ENCODE measurements at regions not wholly inside any gene's neighbourhood (a gene's known extent, or its start where the extent isn't known, plus 50 kb on each side); places are given as distances from the start of the nearest gene placed in this dataset.

GRCh38 chr7:106420210-106420609 lies 135.4 kb upstream of the NAMPT start:
- no peak for DNase-seq (ENCODE audit: low read depth)

- DNase-seq (ENCODE audit: low read depth), result no peak
These were observed 134.8 kb upstream of the NAMPT start for GRCh38 chr7:106419455-106420182.

GRCh38 chr7:106418526-106418925 lies 133.7 kb upstream of the NAMPT start:
- DNase-seq (ENCODE audit: low read depth), result peak; percentile 95

GRCh38 chr7:106418094-106418493 lies 133.3 kb upstream of the NAMPT start:
- peak; percentile 92 for DNase-seq (ENCODE audit: low read depth)

GRCh38 chr7:106417273-106417902 lies 132.6 kb upstream of the NAMPT start:
- DNase-seq (ENCODE audit: low read depth), result peak; percentile 71

GRCh38 chr7:106416430-106416829 lies 131.6 kb upstream of the NAMPT start:
- DNase-seq (ENCODE audit: low read depth), result no peak

- no peak for DNase-seq (ENCODE audit: low read depth)
These were observed 130.7 kb upstream of the NAMPT start for GRCh38 chr7:106415433-106415832.

GRCh38 chr7:106413446-106413845 lies 128.7 kb upstream of the NAMPT start:
- no peak for DNase-seq (ENCODE audit: low read depth)

GRCh38 chr7:106405697-106406141 lies 120.9 kb upstream of the NAMPT start:
- DNase-seq (ENCODE audit: low read depth), result no peak

- no peak for DNase-seq (ENCODE audit: low read depth)
These were observed 118.1 kb upstream of the NAMPT start for GRCh38 chr7:106402898-106403297.

GRCh38 chr7:106400923-106401322 lies 116.1 kb upstream of the NAMPT start:
- no peak for DNase-seq (ENCODE audit: low read depth)

- no peak for DNase-seq (ENCODE audit: low read depth)
These were observed 114.0 kb upstream of the NAMPT start for GRCh38 chr7:106398786-106399185.

GRCh38 chr7:106397994-106398393 lies 113.2 kb upstream of the NAMPT start:
- DNase-seq (ENCODE audit: low read depth), result no peak

- DNase-seq (ENCODE audit: low read depth), result no peak
These were observed 109.7 kb upstream of the NAMPT start for GRCh38 chr7:106394526-106394925.

- peak; percentile 2 for DNase-seq (ENCODE audit: low read depth)
These were observed 108.9 kb upstream of the NAMPT start for GRCh38 chr7:106393564-106394251.

- DNase-seq (ENCODE audit: low read depth), result peak; percentile 31
These were observed 107.8 kb upstream of the NAMPT start for GRCh38 chr7:106392590-106392989.

- no peak for DNase-seq (ENCODE audit: low read depth)
These were observed 107.4 kb upstream of the NAMPT start for GRCh38 chr7:106392144-106392543.

GRCh38 chr7:106386958-106387357 lies 102.2 kb upstream of the NAMPT start:
- no peak for DNase-seq (ENCODE audit: low read depth)

GRCh38 chr7:106384373-106384772 lies 99.6 kb upstream of the NAMPT start:
- no peak for DNase-seq (ENCODE audit: low read depth)

- DNase-seq (ENCODE audit: low read depth), result no peak
These were observed 98.1 kb upstream of the NAMPT start for GRCh38 chr7:106382929-106383328.

GRCh38 chr7:106382129-106382528 lies 97.3 kb upstream of the NAMPT start:
- no peak for DNase-seq (ENCODE audit: low read depth)

- no peak for DNase-seq (ENCODE audit: low read depth)
These were observed 96.5 kb upstream of the NAMPT start for GRCh38 chr7:106381252-106381651.

- DNase-seq (ENCODE audit: low read depth), result no peak
These were observed 93.1 kb upstream of the NAMPT start for GRCh38 chr7:106377847-106378361.
